NCI-H82 treated with DMSO at 0.1 percent for 48 hours (cell line): ENCODE measurements at regions not wholly inside any gene's neighbourhood (a gene's known extent, or its start where the extent isn't known, plus 50 kb on each side); places are given as distances from the start of the nearest gene placed in this dataset.
"Not testable (repeated sequence)": the region's sequence is repeated elsewhere in the genome, so short reads cannot be mapped to it uniquely, and the experiment has no call there.

Experiments
- DNase-seq: peaks from one replicate; lab custom pipeline; 2025; ENCODE audit not compliant: unreplicated experiment; lab: John Stamatoyannopoulos, UW

DNA sequence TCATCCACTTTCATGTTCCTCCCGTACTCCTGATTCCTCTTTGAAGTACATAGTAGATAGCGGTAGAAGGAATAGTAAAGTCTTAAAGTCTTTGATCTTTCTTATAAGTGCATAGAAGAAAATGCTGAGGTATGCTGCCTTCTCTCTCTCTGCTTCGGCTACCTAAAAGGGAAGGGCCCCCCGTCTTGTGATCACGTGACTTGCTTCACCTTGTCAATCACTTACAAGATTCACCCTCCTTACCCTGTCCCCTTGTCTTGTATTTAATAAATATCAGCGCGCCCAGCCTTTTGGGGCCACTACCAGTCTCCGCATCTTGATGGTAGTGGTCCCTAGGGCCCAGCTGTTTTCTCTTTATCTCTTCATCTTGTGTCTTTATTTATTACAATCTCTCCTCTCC is 932.2 kb upstream of the FANCL start:
- DNase-seq, result no peak

DNA sequence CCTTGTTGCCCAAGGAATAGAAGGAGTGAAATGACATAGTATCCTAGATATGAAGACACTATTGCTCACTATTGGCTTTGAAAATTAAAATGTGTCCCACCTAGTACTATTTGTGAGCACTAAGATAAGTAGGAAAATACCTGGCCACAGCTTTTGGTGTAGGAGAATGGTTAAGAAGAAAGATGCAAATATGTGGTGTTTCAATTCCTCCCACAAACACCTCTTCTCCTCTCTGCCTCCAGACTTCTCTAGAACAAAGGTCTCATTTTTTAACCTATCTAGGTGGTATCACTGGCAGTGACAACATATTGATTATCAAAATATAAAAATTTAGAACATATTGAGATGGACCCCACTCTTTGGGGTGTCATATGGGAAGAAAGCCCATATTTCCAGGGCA is 929.9 kb upstream of the FANCL start:
- DNase-seq, result no peak

DNA sequence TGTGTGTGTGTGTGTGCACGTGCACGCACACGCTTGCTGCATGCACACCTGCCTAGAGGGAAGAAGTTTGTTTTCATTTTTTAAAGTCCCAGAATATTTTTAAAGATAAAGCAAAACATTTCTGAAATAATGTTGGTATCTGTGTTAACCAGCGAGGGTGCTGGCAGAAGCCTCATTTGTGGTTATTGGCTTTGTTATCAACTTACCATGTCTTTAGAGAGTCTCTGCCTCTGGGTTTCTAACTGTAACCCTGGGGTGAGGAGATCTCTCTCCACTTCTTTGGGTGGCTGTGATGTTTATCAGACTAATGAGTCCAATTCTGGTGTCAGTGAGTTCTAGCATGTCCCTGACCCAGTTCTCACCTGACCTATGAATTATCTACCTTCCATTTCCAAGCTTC is 927.6 kb upstream of the FANCL start:
- no peak for DNase-seq

- no peak for DNase-seq
Measured at GRCh38 chr2:59167514-59167913, 926.4 kb upstream of the FANCL start.

DNA sequence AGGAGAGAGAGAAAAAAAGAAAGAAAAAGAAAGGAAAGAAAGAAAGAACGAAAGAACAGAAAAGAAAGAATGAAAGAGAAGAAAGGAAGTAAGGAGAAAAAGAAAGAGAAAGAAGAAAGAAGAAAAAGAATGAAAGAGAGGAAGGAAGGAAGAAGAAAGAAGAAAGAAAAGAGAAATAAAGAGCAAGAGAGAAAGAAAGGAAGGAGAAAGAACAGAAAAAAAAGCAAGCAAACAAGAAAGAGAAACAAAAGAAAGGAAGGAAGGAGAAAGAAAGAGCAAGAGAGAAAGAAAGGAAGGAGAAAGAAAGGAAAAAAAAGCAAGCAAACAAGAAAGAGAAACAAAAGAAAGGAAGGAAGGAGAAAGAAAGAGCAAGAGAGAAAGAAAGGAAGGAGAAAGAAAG is 916.8 kb upstream of the FANCL start:
- not testable (repeated sequence) for DNase-seq

DNA sequence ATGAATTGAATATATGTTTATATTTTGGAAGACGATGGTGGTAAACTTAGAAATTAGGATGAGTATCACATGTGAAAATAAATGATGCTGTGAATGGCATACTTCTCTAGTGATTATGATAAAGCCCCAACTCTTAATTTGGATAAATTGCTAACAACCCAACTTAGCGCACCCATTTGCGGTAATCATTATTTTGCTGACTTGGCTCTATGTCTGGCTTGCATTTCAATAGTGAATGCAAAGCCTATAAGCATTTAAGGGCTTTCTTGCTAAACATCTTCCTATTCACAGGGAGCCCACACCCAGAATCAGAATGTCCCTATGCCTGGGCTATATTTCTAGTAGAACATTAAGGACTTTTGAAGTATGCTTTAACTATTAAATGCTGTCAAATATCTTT is 910.7 kb upstream of the FANCL start:
- no peak for DNase-seq

GRCh38 chr2:59150217-59150849 is 909.2 kb upstream of the FANCL start:
- no peak for DNase-seq

- DNase-seq, result no peak
Measured at GRCh38 chr2:59149271-59149670, 908.1 kb upstream of the FANCL start.

GRCh38 chr2:59112258-59112657 is 871.1 kb upstream of the FANCL start:
- no peak for DNase-seq

DNA sequence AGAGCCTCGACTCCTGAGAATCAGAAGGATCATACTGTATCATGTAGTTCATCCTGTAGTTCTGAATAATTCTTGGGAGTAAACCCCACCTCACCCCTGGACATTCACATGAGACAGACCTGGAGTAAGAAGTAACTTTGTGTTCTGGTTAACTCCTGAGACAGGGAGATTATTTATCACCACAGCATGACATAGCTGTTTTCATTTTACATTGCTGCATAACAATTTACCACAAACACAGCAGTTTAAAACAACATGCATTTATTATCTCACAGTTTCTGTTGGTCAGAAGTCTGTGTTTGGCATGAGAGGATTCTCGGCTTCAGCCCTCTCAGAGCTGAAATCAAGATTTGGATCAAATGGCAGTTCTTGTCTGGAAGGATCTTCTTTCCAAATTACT is 855.8 kb upstream of the FANCL start:
- no peak for DNase-seq

GRCh38 chr2:59093571-59093970 is 852.4 kb upstream of the FANCL start:
- DNase-seq, result no peak

GRCh38 chr2:59084326-59084725 is 843.2 kb upstream of the FANCL start:
- DNase-seq, result no peak

- no peak for DNase-seq
Measured at GRCh38 chr2:59083075-59083828, 842.1 kb upstream of the FANCL start.

- DNase-seq, result no peak
Measured at GRCh38 chr2:59082657-59083056, 841.5 kb upstream of the FANCL start.

DNA sequence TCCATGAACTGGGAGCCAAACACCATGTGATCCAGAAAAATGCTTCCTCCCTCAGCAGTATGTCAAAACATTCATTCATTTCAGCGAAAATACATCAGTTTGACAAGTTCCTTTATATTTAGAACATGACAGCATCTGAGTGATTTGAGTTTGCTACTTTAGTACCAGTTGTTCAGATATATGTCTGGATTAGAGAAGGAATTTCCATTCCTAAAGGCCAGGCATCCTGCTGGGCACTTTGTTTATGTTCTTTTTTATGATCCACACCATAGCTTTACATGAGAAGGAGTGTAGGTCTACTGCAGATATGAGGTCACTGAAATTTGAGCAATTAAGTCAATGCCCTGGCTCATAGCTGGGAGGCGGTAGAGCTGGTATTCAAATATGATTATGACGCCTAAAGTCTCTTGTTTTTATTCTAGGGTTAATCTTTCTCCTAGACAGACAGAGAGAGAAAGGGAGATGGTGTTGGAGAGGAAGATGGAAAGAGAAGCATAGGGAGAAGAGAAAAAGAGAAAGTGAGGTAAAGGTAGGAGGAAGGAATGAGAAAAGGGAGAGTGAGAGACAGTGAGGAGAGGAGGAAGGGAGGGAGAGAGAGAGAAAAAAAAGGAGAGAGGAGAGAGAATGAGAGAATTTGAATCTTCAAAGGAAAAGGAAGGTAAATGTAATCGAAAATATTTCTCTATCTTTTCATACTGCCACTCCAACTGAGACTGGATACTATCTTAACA is 839.5 kb upstream of the FANCL start:
- DNase-seq, result no peak

GRCh38 chr2:59077981-59078531 is 836.9 kb upstream of the FANCL start:
- DNase-seq, result no peak

DNA sequence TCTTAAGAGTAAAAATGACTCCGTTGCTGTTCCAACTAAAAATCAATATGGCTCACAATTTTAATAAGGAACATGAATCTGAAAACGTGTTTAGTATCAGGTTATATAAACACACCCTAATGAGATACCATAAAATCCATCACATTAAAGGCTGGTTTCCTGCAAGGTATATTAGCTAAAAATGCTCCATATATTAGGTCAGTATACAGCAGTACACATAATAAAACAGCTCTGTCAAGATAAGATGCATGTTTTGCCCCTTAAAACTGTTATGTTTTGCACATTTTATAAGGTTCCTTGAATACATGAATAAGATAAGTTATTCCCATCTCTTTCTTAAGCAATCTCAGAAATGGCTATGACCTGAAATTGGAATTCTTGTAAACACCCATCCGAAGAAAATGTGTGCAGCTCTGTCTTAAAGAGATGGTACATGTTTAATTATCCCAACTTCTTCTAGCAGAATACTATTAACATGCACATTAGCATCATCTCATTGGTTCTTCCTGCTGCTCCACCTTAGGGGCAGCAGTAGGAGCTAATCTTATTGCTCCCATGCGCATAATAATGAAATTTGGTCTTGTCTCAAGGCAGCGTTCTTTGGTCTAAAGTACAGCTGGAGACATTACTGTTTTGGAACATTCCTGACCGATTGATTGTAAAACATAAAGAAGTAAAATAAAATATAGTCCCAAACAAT is 836.1 kb upstream of the FANCL start:
- DNase-seq, result no peak

GRCh38 chr2:59076079-59076619 is 835.0 kb upstream of the FANCL start:
- DNase-seq, result no peak

DNA sequence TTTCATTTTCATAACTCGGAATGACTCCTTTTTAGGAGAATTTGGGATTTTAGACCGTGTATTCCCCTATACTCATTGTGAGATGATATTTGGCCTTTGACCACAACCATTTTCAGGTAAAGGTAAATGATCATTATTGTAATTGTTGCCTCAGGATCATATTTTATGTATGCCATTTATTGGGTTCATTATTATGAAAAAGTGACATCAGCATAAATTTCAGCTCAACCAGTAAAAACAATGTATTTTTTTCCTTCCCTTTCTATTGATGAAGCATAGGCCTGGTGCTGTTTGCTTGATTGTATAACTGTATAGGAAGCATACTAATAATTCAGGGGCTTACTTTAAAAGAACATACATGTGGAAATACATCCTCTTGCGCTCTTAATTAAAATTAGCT is 832.9 kb upstream of the FANCL start:
- DNase-seq, result no peak

DNA sequence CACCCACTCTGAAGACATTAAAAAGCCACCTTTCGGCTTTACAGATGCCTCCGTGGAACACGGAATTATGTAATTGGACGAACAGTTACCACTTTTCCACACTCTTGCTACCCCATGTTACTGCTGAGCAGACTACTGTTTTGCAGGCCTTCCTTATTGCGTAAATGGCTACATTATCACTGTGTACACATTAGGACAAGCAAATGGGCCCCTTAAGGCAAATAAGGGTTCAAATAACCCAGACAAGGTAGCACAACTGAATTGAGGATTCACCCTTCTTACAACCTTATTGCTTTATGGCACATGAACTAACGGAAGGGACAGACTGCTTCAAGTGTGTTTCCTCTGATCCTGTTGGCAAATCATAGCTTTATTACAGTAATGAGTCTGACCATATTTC is 832.2 kb upstream of the FANCL start:
- no peak for DNase-seq

DNA sequence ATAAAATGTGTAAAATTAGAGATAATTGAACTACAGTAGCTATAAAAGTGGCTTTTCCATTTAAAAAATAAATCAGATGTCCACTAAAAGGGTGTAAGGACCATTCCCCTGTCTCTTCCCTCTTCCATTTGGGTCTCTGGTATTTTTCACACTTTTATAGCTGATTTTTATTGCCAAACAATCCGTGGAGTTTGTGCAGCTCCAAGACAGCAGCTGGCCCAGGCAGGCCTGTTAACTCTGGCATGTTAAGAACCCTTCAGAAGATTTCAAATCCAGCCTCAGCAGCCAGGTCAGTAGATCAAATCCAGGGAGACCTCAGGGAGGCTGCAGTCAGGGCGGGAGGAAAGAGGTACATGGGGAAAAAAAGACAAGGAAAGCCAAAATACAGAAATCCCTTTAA is 827.1 kb upstream of the FANCL start:
- DNase-seq, result no peak
